ENCODE measurements at regions not wholly inside any gene's neighbourhood (a gene's known extent, or its start where the extent isn't known, plus 50 kb on each side); places are given as distances from the start of the nearest gene placed in this dataset.

GRCh38 chr6:144953552-144954240 is 668.6 kb downstream of the UTRN start:
- CTCF ChIA-PET (ENCODE audit: low intra/inter-chr PET ratio, low total read pairs) = no interaction called here

GRCh38 chr6:144954241-144954556 is 669.1 kb downstream of the UTRN start:
- TF ChIP-seq CBFB (CRISPR knock-in tag; IDR thresholded peaks at IDR 0.05) = no peak
- no peak for TF ChIP-seq RBAK (CRISPR knock-in tag; IDR thresholded peaks at IDR 0.05)
- TF ChIP-seq PHB2 (IDR thresholded peaks at IDR 0.05; ENCODE audit: partially characterized antibody) = no peak
- no peak for TF ChIP-seq ETV6 (CRISPR knock-in tag; conservative IDR thresholded peaks at IDR 0.05)
- TF ChIP-seq ZNF672 (CRISPR knock-in tag; IDR thresholded peaks at IDR 0.05) = no peak
- TF ChIP-seq JARID2 (CRISPR knock-in tag; IDR thresholded peaks at IDR 0.05; ENCODE audit: insufficient replicate concordance) = no peak
- no peak for TF ChIP-seq ARID3A (IDR thresholded peaks at IDR 0.05; ENCODE audit: low read depth, low read length)
- no peak for TF ChIP-seq JUN (CRISPR knock-in tag; IDR thresholded peaks at IDR 0.05)
- TF ChIP-seq ZNF746 (CRISPR knock-in tag; IDR thresholded peaks at IDR 0.05) = no peak
- no peak for TF ChIP-seq NR2F1 (CRISPR knock-in tag; IDR thresholded peaks at IDR 0.05)
- FAIRE-seq (no peak), DNase-seq (ENCODE audit: low spot score) (no peak), ATAC-seq (no peak)
- no peaks in the 10 kb centered on the region for H3K79me2 ChIP-seq (ENCODE audit: insufficient read depth, low read length)
- no peaks in the 10 kb centered on the region for H4K20me1 ChIP-seq (ENCODE audit: insufficient read depth, low read length)
- H3K27ac ChIP-seq (ENCODE audit: extremely low read length, insufficient read depth, low read length) = no peak overlapping the region
- H3K4me1 ChIP-seq (ENCODE audit: insufficient read depth, low read length) = no peaks in the 10 kb centered on the region
- ChIA-PET POLR2A (no interaction called here), CTCF (ENCODE audit: low intra/inter-chr PET ratio, low total read pairs) (no interaction called here)
- no peak overlapping the region for H2AFZ ChIP-seq (ENCODE audit: low read length)
- intact Hi-C loops (cut with micrococcal nuclease; ENCODE audit: unreplicated experiment) (no loop called here), in situ Hi-C loops (cut with HindIII; ENCODE audit: extremely low pct_ligation_motif_present, low pct_unique_long_range_greater_than_20kb) (no loop called here)
- H3K27me3 ChIP-seq (ENCODE audit: control insufficient read depth in 1 of 2, insufficient read depth in 2 of 2, low read length in 2 of 2) = peaks cover 0 to 4% of the 10 kb centered on the region in 2 experiments; a peak in 1 of 5 replicates
- no peak overlapping the region for H3K4me2 ChIP-seq (ENCODE audit: low read depth, low read length)
- no peaks in the 10 kb centered on the region for H3K9me3 ChIP-seq (ENCODE audit: low read length)
- no peak overlapping the region for H3K4me3 ChIP-seq (replicated peaks in 1 of 3; ENCODE audit: insufficient read depth in 1 of 3, low read depth in 2 of 3, low read length in 3 of 3)
- 29% methylated on average over 3 of the region's 3 CpGs for WGBS (ENCODE audit: low lambda C conversion rate)
- no peak overlapping the region for H3K9ac ChIP-seq (ENCODE audit: insufficient read depth, low read depth, low read length)
- no peaks in the 10 kb centered on the region for H3K36me3 ChIP-seq (replicated peaks in 1 of 2; ENCODE audit: control insufficient read depth in 1 of 2, insufficient read depth in 2 of 2, low read length in 2 of 2)
- no TSS peak for BruUV-seq (replicated peaks)

More at GRCh38 chr6:144953552-144954240, 668.6 kb downstream of the UTRN start:
- Histone ChIP-seq H3K4me3 (replicated peaks in 1 of 3; ENCODE audit: insufficient read depth in 1 of 3, low read depth in 2 of 3, low read length in 3 of 3) (no peak overlapping the region), H4K20me1 (ENCODE audit: insufficient read depth, low read length) (no peaks in the 10 kb centered on the region), H3K4me1 (ENCODE audit: insufficient read depth, low read length) (no peaks in the 10 kb centered on the region), H3K9ac (ENCODE audit: insufficient read depth, low read depth, low read length) (no peak overlapping the region), H3K4me2 (ENCODE audit: low read depth, low read length) (no peak overlapping the region), H3K27me3 (ENCODE audit: control insufficient read depth in 1 of 2, insufficient read depth in 2 of 2, low read length in 2 of 2) (peaks cover 0 to 4% of the 10 kb centered on the region in 2 experiments; a peak in 1 of 5 replicates), H3K9me3 (ENCODE audit: low read length) (no peaks in the 10 kb centered on the region), H2AFZ (ENCODE audit: low read length) (no peak overlapping the region), H3K79me2 (ENCODE audit: insufficient read depth, low read length) (no peaks in the 10 kb centered on the region), H3K36me3 (replicated peaks in 1 of 2; ENCODE audit: control insufficient read depth in 1 of 2, insufficient read depth in 2 of 2, low read length in 2 of 2) (no peaks in the 10 kb centered on the region), H3K27ac (ENCODE audit: extremely low read length, insufficient read depth, low read length) (no peak overlapping the region)
- no peak for FAIRE-seq
- ATAC-seq = no peak
- 16% methylated on average over 5 of the region's 5 CpGs for WGBS (ENCODE audit: low lambda C conversion rate)
- BruUV-seq (replicated peaks) = no TSS peak
- no peak for DNase-seq (ENCODE audit: low spot score)
- no peak for TF ChIP-seq SUZ12 (IDR thresholded peaks at IDR 0.05; ENCODE audit: low read depth, low read length)
- TF ChIP-seq ZNF83 (CRISPR knock-in tag; IDR thresholded peaks at IDR 0.05; ENCODE audit: borderline replicate concordance) = no peak
- no peak for TF ChIP-seq NFE2 (CRISPR knock-in tag; IDR thresholded peaks at IDR 0.05)
- in situ Hi-C loops (cut with HindIII; ENCODE audit: extremely low pct_ligation_motif_present, low pct_unique_long_range_greater_than_20kb) (no loop called here), intact Hi-C loops (cut with micrococcal nuclease; ENCODE audit: unreplicated experiment) (no loop called here)
- POLR2A ChIA-PET = no interaction called here

Measured in HepG2 (cell line).